ENCODE measurements at regions not wholly inside any gene's neighbourhood (a gene's known extent, or its start where the extent isn't known, plus 50 kb on each side); places are given as distances from the start of the nearest gene placed in this dataset.

DNA sequence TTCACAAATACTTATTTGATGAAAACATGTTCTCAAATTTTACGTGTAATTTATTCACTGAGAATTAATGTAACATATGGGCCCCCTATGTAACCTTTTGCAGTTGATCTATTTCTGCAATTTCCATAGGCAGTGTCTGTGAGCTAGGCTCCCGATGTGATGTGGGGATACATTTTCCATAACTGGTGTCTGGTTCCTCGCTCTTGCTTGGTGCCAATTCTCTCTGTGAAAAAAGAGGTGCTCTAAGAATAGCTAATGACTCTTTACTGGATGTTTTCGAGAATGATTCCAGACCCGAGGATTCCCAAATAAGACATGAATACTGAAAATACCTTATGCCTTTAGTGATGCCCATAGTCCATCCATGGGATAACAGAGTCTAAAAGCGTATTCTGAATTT, 286.7 kb upstream of the FZD8 start:
- H3K4me3 ChIP-seq (ENCODE audit: low read depth, low read length): no peak overlapping the region
- no peak for DNase-seq (ENCODE audit: low read depth)
- TF ChIP-seq, protein P1, sequence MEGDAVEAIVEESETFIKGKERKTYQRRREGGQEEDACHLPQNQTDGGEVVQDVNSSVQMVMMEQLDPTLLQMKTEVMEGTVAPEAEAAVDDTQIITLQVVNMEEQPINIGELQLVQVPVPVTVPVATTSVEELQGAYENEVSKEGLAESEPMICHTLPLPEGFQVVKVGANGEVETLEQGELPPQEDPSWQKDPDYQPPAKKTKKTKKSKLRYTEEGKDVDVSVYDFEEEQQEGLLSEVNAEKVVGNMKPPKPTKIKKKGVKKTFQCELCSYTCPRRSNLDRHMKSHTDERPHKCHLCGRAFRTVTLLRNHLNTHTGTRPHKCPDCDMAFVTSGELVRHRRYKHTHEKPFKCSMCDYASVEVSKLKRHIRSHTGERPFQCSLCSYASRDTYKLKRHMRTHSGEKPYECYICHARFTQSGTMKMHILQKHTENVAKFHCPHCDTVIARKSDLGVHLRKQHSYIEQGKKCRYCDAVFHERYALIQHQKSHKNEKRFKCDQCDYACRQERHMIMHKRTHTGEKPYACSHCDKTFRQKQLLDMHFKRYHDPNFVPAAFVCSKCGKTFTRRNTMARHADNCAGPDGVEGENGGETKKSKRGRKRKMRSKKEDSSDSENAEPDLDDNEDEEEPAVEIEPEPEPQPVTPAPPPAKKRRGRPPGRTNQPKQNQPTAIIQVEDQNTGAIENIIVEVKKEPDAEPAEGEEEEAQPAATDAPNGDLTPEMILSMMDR (IDR thresholded peaks at IDR 0.05; ENCODE audit: insufficient read depth, low read depth, low read length, missing control alignments): no peak

DNA sequence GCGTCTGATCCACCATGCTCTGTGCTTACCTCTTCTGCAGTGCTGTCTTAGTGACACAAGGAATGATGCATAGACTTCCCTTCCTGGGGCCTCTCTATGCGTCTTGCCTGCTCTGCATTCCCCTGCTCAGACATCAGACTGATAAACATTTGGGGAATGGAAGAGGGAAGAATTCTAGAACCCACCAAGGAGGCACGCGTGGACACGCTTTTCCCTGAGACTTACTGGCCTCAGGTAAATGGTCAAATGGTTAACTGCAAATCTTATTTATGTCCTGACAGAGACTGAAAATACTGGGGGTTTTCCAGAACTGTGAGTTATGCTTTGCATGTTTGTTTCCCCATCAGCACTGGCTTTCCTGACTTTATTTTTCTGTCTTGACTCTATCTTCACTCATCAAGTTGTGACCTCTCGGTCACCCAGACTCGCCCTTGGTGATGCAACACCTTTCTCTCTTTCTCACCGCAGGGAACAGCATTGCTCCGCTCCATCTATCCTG, 285.9 kb upstream of the FZD8 start:
- DNase-seq (ENCODE audit: low read depth): peak; percentile 48
- TF ChIP-seq, protein P1 (IDR thresholded peaks at IDR 0.05; ENCODE audit: insufficient read depth, low read depth, low read length, missing control alignments): no peak
- H3K4me3 ChIP-seq (ENCODE audit: low read depth, low read length): no peak overlapping the region

DNA sequence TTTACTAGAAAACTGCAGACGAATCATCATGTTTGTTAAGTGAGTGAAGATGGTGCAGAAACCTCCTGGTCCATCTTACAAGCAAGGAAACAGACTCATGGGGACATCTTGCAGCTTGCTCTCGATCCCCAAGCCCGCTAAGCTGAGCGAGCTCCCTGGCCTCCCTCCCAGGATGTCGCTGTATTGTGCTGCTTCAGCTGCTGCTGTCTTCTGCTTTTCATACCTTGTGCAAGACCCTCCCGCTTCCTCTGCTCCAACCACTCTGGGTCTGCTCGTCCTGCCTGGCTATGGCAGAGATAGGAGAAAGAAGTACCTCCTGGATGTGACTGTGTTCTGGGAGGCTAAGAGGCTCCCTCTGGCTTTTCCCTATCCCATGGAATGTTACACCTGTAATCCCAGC, 285.2 kb upstream of the FZD8 start:
- no peak overlapping the region for H3K4me3 ChIP-seq (ENCODE audit: low read depth, low read length)
- TF ChIP-seq, protein P1 (IDR thresholded peaks at IDR 0.05; ENCODE audit: insufficient read depth, low read depth, low read length, missing control alignments): no peak
- peak; percentile 8 for DNase-seq (ENCODE audit: low read depth)

DNA sequence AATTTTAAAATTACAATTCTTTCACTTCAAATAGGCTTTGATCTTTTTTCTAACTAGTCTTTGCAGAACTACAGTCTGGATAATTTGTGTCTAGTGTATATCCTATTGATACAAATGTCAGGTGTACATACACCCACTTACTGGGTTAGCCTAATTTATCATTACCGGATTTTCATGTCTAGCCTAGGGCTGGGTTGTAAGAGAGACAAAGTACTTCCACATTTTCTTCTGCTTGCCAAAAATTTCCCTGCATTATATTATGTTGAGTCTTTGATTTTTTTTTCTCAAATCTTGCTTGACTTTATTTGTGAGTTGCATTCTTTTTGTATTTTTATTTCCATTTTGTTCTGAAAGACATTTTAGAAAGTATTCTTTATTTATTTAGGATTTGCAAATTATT, 284.8 kb upstream of the FZD8 start:
- no peak for DNase-seq (ENCODE audit: low read depth)
- H3K4me3 ChIP-seq (ENCODE audit: low read depth, low read length): no peak overlapping the region
- TF ChIP-seq, protein P1 (IDR thresholded peaks at IDR 0.05; ENCODE audit: insufficient read depth, low read depth, low read length, missing control alignments): no peak

DNA sequence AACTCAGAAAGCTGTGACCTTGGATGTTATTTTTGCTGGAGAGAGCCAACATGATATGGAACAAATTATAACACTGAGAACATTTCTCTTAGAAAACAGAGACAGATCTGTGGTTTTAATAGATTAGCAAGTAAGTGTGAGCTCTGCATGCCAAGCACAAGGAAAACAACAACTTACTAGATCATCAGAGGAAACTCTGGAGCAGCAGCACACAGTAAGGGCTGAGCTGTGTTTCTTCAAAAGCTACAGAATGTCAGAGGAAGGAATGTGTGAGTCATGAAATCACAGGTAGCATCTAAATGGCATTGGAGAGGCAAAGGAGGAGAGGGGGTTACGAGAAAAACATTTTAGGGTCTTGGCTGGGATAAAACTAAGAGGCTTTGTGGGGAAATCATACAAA, 283.4 kb upstream of the FZD8 start:
- no peak for DNase-seq (ENCODE audit: low read depth)
- TF ChIP-seq, protein P1 (IDR thresholded peaks at IDR 0.05; ENCODE audit: insufficient read depth, low read depth, low read length, missing control alignments): no peak

DNA sequence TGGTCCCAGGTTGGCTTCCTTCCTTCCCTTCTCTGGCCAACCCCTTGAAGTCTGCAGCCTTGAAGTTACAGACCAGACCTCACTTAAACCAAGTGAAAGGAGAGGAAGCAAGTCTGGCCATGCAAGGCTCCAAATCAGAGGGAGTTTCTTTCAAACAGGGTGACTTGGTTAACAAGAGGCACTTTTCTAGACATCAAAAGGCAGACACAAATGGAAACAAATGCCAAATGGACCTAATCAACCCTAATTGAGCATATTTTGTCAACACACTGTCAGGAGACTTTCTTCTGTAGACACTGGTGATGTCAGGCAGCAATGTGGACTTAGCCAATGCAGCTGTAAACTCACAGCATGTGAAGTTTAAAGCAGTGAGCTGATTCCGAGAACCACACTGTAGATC, 282.7 kb upstream of the FZD8 start:
- no peak for DNase-seq (ENCODE audit: low read depth)
- TF ChIP-seq, protein P1 (IDR thresholded peaks at IDR 0.05; ENCODE audit: insufficient read depth, low read depth, low read length, missing control alignments): no peak
- no peak overlapping the region for H3K4me3 ChIP-seq (ENCODE audit: low read depth, low read length)

More for the DNA sequence above, 283.4 kb upstream of the FZD8 start:
- no peak overlapping the region for H3K4me3 ChIP-seq (ENCODE audit: low read depth, low read length)

DNA sequence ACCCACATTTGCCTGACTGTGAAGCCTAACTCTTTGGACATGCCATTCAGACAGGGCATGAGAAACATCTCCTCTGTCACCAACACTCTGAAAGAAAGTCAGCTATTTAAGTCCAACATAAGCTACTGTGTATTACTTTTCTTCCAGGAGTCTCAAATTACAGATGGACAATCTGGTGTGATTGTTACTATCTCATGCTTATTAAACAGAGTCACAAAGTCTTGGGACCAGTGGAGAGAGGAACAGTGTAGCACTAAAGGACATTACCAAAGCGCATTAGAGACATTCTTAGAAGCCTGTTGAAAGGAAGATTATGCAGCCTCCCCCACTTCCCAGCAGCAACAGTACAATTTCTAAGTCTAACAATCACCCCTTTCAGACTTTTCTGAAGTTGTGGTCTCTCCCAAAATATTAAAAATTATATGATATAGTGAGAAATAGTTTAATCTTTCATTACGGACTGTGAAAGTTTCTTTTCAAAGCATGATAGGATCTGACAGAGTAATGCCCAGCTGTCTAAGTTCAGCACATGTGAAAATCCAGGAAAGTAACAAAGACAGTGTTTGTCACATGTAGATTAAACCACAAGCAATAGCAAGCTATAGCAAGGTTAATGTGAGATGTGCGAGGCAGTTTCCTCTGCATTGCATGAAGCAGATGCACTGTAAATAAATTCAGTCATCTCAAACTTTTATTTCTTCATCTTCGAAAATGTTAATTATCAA, 280.9 kb upstream of the FZD8 start:
- TF ChIP-seq, protein P1 (IDR thresholded peaks at IDR 0.05; ENCODE audit: insufficient read depth, low read depth, low read length, missing control alignments): no peak
- DNase-seq (ENCODE audit: low read depth): no peak
- no peak overlapping the region for H3K4me3 ChIP-seq (ENCODE audit: low read depth, low read length)
